CD4-positive, CD25-positive, alpha-beta regulatory T cell (primary cell): ENCODE measurements at regions not wholly inside any gene's neighbourhood (a gene's known extent, or its start where the extent isn't known, plus 50 kb on each side); places are given as distances from the start of the nearest gene placed in this dataset.

Experiments
- ATAC-seq, 2 donors: fragments of 150-1000 bp; cut with Tn5 transposase; one replicate each; pipeline ENCODE4 v1.10.0; 2021; ENCODE audit warnings: low read depth in 2 of 2, moderate number of reproducible peaks in 2 of 2, moderate library complexity in 1 of 2
- DNase-seq, 3 donors: peaks; one replicate each; pipeline versions ENCODE4 v3.0.0 to v3.0.0-alpha.2; 2012 to 2022; ENCODE audit warnings: mixed read lengths in 1 of 3
- H3K27ac ChIP-seq: one replicate; pipeline ENCODE4 v1.7.0; 2013; ENCODE audit warnings: mild to moderate bottlenecking, low read length; ENCODE audit not compliant: insufficient read depth, poor library complexity, severe bottlenecking
- H3K27me3 ChIP-seq: one replicate; pipeline ENCODE4 v1.7.0; 2013; ENCODE audit warnings: low read length; ENCODE audit not compliant: control insufficient read depth, insufficient read depth
- H3K36me3 ChIP-seq: one replicate; pipeline ENCODE4 v1.7.0; 2013; ENCODE audit warnings: mild to moderate bottlenecking, low read length, moderate library complexity; ENCODE audit not compliant: control insufficient read depth, insufficient read depth
- H3K4me1 ChIP-seq: 2 replicates; pipeline ENCODE4 v1.7.0; 2013; ENCODE audit warnings: mild to moderate bottlenecking, low read length; ENCODE audit not compliant: insufficient read depth, control insufficient read depth, poor library complexity, severe bottlenecking
- H3K4me3 ChIP-seq: one replicate; pipeline ENCODE4 v1.7.0; 2013; ENCODE audit warnings: low read depth, mild to moderate bottlenecking, low read length, moderate library complexity
- H3K9me3 ChIP-seq, 2 experiments: 1 replicate in 1 of 2; 2 replicates in 1 of 2; pipeline ENCODE4 v1.7.0; 2013; ENCODE audit warnings: low read length in 2 of 2, mild to moderate bottlenecking in 1 of 2, moderate library complexity in 1 of 2; ENCODE audit not compliant: control insufficient read depth in 2 of 2
- H3K27ac Mint-ChIP-seq, 3 donors: one replicate each; pipeline ENCODE4 v1.8.0; 2020 to 2022; ENCODE audit warnings: mild to moderate bottlenecking in 3 of 3, mixed read lengths in 3 of 3, moderate library complexity in 2 of 3
- H3K27me3 Mint-ChIP-seq: one replicate; pipeline ENCODE4 v1.8.0; 2022; ENCODE audit warnings: mild to moderate bottlenecking, mixed read lengths
- H3K36me3 Mint-ChIP-seq: one replicate; pipeline ENCODE4 v1.8.0; 2020; ENCODE audit warnings: mixed read lengths
- H3K4me1 Mint-ChIP-seq, 4 donors: one replicate each; pipeline ENCODE4 v1.8.0; 2020 to 2022; ENCODE audit warnings: mixed read lengths in 4 of 4, mild to moderate bottlenecking in 1 of 4
- H3K4me3 Mint-ChIP-seq, 4 donors: one replicate each; pipeline ENCODE4 v1.8.0; 2020 to 2022; ENCODE audit warnings: mild to moderate bottlenecking in 4 of 4, mixed read lengths in 4 of 4, moderate library complexity in 3 of 4
- H3K9me3 Mint-ChIP-seq, 7 donors: one replicate each; pipeline ENCODE4 v1.8.0; 2020 to 2022; ENCODE audit warnings: mixed read lengths in 7 of 7, mild to moderate bottlenecking in 3 of 7, moderate library complexity in 2 of 7

- no peaks in the 10 kb centered on the region for H3K36me3 Mint-ChIP-seq
- Histone ChIP-seq H3K4me1 (no peaks in the 10 kb centered on the region), H3K36me3 (no peaks in the 10 kb centered on the region), H3K9me3 (no peaks in the 10 kb centered on the region), H3K27me3 (no peaks in the 10 kb centered on the region), H3K27ac (no peak overlapping the region), H3K4me3 (no peak overlapping the region)
- DNase-seq: no peak
- no peak overlapping the region for H3K4me3 Mint-ChIP-seq
- no peak overlapping the region for H3K27ac Mint-ChIP-seq
- peaks cover 5% of the 10 kb centered on the region for H3K27me3 Mint-ChIP-seq
- H3K9me3 Mint-ChIP-seq: peaks cover 0 to 21% (median 7%) of the 10 kb centered on the region in 7 donors
- no peak for ATAC-seq
- no peaks in the 10 kb centered on the region for H3K4me1 Mint-ChIP-seq
These were observed 477.4 kb downstream of the RSL24D1 start for GRCh38 chr15:54719325-54719724.

GRCh38 chr15:54707805-54708752 lies 488.7 kb downstream of the RSL24D1 start:
- H3K36me3 Mint-ChIP-seq: no peaks in the 10 kb centered on the region
- Histone ChIP-seq H3K4me3 (no peak overlapping the region), H3K27ac (no peak overlapping the region), H3K27me3 (no peaks in the 10 kb centered on the region), H3K36me3 (no peaks in the 10 kb centered on the region), H3K4me1 (no peaks in the 10 kb centered on the region), H3K9me3 (no peaks in the 10 kb centered on the region)
- no peaks in the 10 kb centered on the region for H3K4me1 Mint-ChIP-seq
- peaks cover 0 to 6% (median 2%) of the 10 kb centered on the region in 7 donors for H3K9me3 Mint-ChIP-seq
- no peak overlapping the region for H3K27ac Mint-ChIP-seq
- no peaks in the 10 kb centered on the region for H3K27me3 Mint-ChIP-seq
- DNase-seq (no peak), ATAC-seq (no peak)
- no peak overlapping the region for H3K4me3 Mint-ChIP-seq

GRCh38 chr15:54687628-54688027 lies 509.1 kb downstream of the RSL24D1 start:
- Mint-ChIP-seq H3K36me3 (no peaks in the 10 kb centered on the region), H3K27ac (no peak overlapping the region), H3K4me3 (no peak overlapping the region), H3K9me3 (peaks cover 0 to 6% (median 1%) of the 10 kb centered on the region in 7 donors), H3K27me3 (no peaks in the 10 kb centered on the region), H3K4me1 (no peaks in the 10 kb centered on the region)
- Histone ChIP-seq H3K4me3 (no peak overlapping the region), H3K9me3 (no peaks in the 10 kb centered on the region), H3K27ac (no peak overlapping the region), H3K27me3 (no peaks in the 10 kb centered on the region), H3K4me1 (no peaks in the 10 kb centered on the region), H3K36me3 (no peaks in the 10 kb centered on the region)
- ATAC-seq (no peak), DNase-seq (no peak)
